ENCODE measurements at regions not wholly inside any gene's neighbourhood (a gene's known extent, or its start where the extent isn't known, plus 50 kb on each side); places are given as distances from the start of the nearest gene placed in this dataset.

GRCh38 chr4:125135652-125136051, 179.1 kb upstream of the FAT4 start:
- no peak for FAIRE-seq

- FAIRE-seq, result no peak
These were observed 182.0 kb upstream of the FAT4 start for GRCh38 chr4:125132729-125133128.

- FAIRE-seq, result no peak
These were observed 182.7 kb upstream of the FAT4 start for GRCh38 chr4:125131891-125132680.

GRCh38 chr4:125125276-125125675, 189.5 kb upstream of the FAT4 start:
- FAIRE-seq, result peak; percentile 95

GRCh38 chr4:125123570-125124109, 191.1 kb upstream of the FAT4 start:
- no peak for FAIRE-seq

GRCh38 chr4:125121581-125121980, 193.2 kb upstream of the FAT4 start:
- no peak for FAIRE-seq

GRCh38 chr4:125116431-125116830, 198.3 kb upstream of the FAT4 start:
- no peak for FAIRE-seq

- FAIRE-seq, result no peak
These were observed 198.8 kb upstream of the FAT4 start for GRCh38 chr4:125115941-125116340.

GRCh38 chr4:125115476-125115875, 199.3 kb upstream of the FAT4 start:
- FAIRE-seq, result peak; percentile 37

GRCh38 chr4:125112536-125112935, 202.2 kb upstream of the FAT4 start:
- FAIRE-seq, result no peak

GRCh38 chr4:125111323-125111722, 203.4 kb upstream of the FAT4 start:
- FAIRE-seq, result no peak

GRCh38 chr4:125105561-125105960, 209.2 kb upstream of the FAT4 start:
- FAIRE-seq, result no peak

GRCh38 chr4:125104616-125105015, 210.1 kb upstream of the FAT4 start:
- no peak for FAIRE-seq

GRCh38 chr4:125101719-125102118, 213.0 kb upstream of the FAT4 start:
- no peak for FAIRE-seq

- no peak for FAIRE-seq
These were observed 217.0 kb upstream of the FAT4 start for GRCh38 chr4:125097729-125098128.

- no peak for FAIRE-seq
These were observed 218.1 kb upstream of the FAT4 start for GRCh38 chr4:125096662-125097061.

- FAIRE-seq, result no peak
These were observed 223.2 kb upstream of the FAT4 start for GRCh38 chr4:125091541-125091940.

- FAIRE-seq, result peak; percentile 86
These were observed 223.7 kb upstream of the FAT4 start for GRCh38 chr4:125091101-125091500.

GRCh38 chr4:125084608-125085007, 230.1 kb upstream of the FAT4 start:
- no peak for FAIRE-seq

GRCh38 chr4:125082729-125083417, 231.9 kb upstream of the FAT4 start:
- no peak for FAIRE-seq

- no peak for FAIRE-seq
These were observed 242.5 kb upstream of the FAT4 start for GRCh38 chr4:125072269-125072668.

GRCh38 chr4:125070861-125071260, 243.9 kb upstream of the FAT4 start:
- FAIRE-seq, result no peak

GRCh38 chr4:125062115-125063050, 252.4 kb upstream of the FAT4 start:
- FAIRE-seq, result peak; percentile 97
